OCI-LY1 (cell line): ENCODE measurements at regions not wholly inside any gene's neighbourhood (a gene's known extent, or its start where the extent isn't known, plus 50 kb on each side); places are given as distances from the start of the nearest gene placed in this dataset.

Experiments used
- EZH2 ChIP-seq: fragments of 200-600 bp; sonication (generic), shearing (Covaris generic); IDR thresholded peaks from 2 replicates; pipeline ENCODE4 v1.8.0; 2017; ENCODE audit warnings: borderline replicate concordance, mixed run types, mild to moderate bottlenecking, antibody characterized with exemption, low read length, moderate library complexity, mixed read lengths
- TF ChIP-seq, protein P1 (sequence below): fragments of 200-600 bp; sonication (generic), shearing (Covaris generic); IDR thresholded peaks from 2 replicates; pipeline ENCODE4 v1.5.1; 2017; ENCODE audit warnings: mild to moderate bottlenecking, antibody characterized with exemption, low read length, moderate library complexity, mixed read lengths

DNA sequence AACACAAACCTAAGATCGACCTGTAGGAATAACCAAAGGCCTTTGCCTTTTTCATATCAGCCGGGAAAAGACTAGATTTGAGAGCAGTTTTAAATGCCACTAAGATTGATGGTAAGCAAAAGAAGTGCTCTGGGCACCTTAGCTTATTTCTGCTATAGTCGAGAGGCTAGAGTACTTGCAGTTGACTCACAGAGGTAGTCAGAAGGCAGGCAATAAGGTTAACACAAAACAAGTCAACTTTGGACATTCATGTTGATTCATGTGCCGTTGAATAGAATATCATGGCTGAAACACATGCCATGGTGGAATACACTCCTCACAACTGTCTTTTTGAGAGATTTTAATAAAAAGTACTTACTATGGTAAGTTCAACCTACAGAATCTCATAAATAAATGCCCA is 507.6 kb downstream of the ZEB2 start:
- TF ChIP-seq, protein P1, sequence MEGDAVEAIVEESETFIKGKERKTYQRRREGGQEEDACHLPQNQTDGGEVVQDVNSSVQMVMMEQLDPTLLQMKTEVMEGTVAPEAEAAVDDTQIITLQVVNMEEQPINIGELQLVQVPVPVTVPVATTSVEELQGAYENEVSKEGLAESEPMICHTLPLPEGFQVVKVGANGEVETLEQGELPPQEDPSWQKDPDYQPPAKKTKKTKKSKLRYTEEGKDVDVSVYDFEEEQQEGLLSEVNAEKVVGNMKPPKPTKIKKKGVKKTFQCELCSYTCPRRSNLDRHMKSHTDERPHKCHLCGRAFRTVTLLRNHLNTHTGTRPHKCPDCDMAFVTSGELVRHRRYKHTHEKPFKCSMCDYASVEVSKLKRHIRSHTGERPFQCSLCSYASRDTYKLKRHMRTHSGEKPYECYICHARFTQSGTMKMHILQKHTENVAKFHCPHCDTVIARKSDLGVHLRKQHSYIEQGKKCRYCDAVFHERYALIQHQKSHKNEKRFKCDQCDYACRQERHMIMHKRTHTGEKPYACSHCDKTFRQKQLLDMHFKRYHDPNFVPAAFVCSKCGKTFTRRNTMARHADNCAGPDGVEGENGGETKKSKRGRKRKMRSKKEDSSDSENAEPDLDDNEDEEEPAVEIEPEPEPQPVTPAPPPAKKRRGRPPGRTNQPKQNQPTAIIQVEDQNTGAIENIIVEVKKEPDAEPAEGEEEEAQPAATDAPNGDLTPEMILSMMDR, result no peak
- TF ChIP-seq EZH2, result no peak
